ENCODE measurements at regions not wholly inside any gene's neighbourhood (a gene's known extent, or its start where the extent isn't known, plus 50 kb on each side); places are given as distances from the start of the nearest gene placed in this dataset.

DNA sequence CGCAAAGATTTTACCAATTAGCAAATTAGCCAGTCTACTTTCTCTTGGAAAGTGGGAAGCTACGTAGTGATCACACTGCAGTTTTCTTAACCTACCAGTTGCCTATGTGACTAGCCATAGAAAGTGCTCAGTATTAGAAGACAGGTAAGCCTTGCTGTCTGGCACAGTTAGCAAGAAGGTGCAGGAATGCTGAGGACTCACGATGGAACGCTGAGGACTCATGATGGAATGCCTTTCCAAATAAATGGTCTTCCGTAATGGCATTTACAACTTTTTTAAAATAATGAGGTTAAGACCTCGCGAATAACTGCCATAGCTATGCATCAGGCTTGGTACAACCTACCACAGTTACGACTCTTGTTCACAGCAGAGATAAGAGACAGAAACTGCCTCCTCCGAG lies 1645.6 kb upstream of the MIR17HG start:
- TF ChIP-seq, protein P1, sequence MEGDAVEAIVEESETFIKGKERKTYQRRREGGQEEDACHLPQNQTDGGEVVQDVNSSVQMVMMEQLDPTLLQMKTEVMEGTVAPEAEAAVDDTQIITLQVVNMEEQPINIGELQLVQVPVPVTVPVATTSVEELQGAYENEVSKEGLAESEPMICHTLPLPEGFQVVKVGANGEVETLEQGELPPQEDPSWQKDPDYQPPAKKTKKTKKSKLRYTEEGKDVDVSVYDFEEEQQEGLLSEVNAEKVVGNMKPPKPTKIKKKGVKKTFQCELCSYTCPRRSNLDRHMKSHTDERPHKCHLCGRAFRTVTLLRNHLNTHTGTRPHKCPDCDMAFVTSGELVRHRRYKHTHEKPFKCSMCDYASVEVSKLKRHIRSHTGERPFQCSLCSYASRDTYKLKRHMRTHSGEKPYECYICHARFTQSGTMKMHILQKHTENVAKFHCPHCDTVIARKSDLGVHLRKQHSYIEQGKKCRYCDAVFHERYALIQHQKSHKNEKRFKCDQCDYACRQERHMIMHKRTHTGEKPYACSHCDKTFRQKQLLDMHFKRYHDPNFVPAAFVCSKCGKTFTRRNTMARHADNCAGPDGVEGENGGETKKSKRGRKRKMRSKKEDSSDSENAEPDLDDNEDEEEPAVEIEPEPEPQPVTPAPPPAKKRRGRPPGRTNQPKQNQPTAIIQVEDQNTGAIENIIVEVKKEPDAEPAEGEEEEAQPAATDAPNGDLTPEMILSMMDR (IDR thresholded peaks at IDR 0.05) = no peak
- TF ChIP-seq POLR2A (IDR thresholded peaks at IDR 0.05) = no peak
